Mesothelial cell of epicardium (in vitro differentiated cells): ENCODE measurements at regions not wholly inside any gene's neighbourhood (a gene's known extent, or its start where the extent isn't known, plus 50 kb on each side); places are given as distances from the start of the nearest gene placed in this dataset.

Experiments
- DNase-seq, 2 experiments: peaks; one replicate each; pipeline ENCODE4 v3.0.0; 2021; ENCODE audit warnings: low spot score in 2 of 2; ENCODE audit not compliant: unreplicated experiment in 2 of 2
- H3K27ac Mint-ChIP-seq: 2 replicates; pipeline ENCODE4 v1.8.0; 2021; ENCODE audit warnings: mixed read lengths
- H3K27me3 Mint-ChIP-seq: 2 replicates; pipeline ENCODE4 v1.8.0; 2021; ENCODE audit warnings: low read depth, mixed read lengths
- H3K36me3 Mint-ChIP-seq: 2 replicates; pipeline ENCODE4 v1.8.0; 2021; ENCODE audit warnings: mixed read lengths
- H3K4me1 Mint-ChIP-seq: 2 replicates; pipeline ENCODE4 v1.8.0; 2021; ENCODE audit warnings: mixed read lengths
- H3K4me3 Mint-ChIP-seq: 2 replicates; pipeline ENCODE4 v1.8.0; 2021; ENCODE audit warnings: mild to moderate bottlenecking, moderate library complexity, mixed read lengths
- H3K9me3 Mint-ChIP-seq: 2 replicates; pipeline ENCODE4 v1.8.0; 2021; ENCODE audit warnings: mixed read lengths
- CTCF ChIP-seq: fragments of 200-600 bp; sonication (generic); IDR thresholded peaks from one replicate; pipeline ENCODE4 v1.5.0; 2021; ENCODE audit warnings: antibody characterized with exemption; ENCODE audit not compliant: unreplicated experiment

GRCh38 chr7:137146552-137147337 lies 196.8 kb downstream of the PTN start:
- Mint-ChIP-seq H3K27me3 (no peaks in the 10 kb centered on the region), H3K36me3 (peaks cover 8% of the 10 kb centered on the region), H3K27ac (peak overlapping the region; percentile 90), H3K4me3 (peak overlapping the region; percentile 2), H3K9me3 (peaks cover 7% of the 10 kb centered on the region), H3K4me1 (peaks cover 79% of the 10 kb centered on the region)
- no peak for DNase-seq
- TF ChIP-seq CTCF = no peak

- Mint-ChIP-seq H3K27me3 (no peaks in the 10 kb centered on the region), H3K36me3 (peaks cover 11% of the 10 kb centered on the region), H3K4me3 (peak overlapping the region; percentile 30), H3K27ac (peak overlapping the region; percentile 90), H3K9me3 (peaks cover 12% of the 10 kb centered on the region), H3K4me1 (peaks cover 72% of the 10 kb centered on the region)
- DNase-seq = no peak
- TF ChIP-seq CTCF = no peak
Observed at GRCh38 chr7:137146012-137146455, 197.5 kb downstream of the PTN start.

GRCh38 chr7:137142376-137142775 lies 201.2 kb downstream of the PTN start:
- no peak for TF ChIP-seq CTCF

GRCh38 chr7:137135654-137136350 lies 207.7 kb downstream of the PTN start:
- no peak overlapping the region for H3K27ac Mint-ChIP-seq
- H3K4me1 Mint-ChIP-seq = no peaks in the 10 kb centered on the region
- H3K9me3 Mint-ChIP-seq = peaks cover 51% of the 10 kb centered on the region
- no peak for TF ChIP-seq CTCF
- peaks cover 26% of the 10 kb centered on the region for H3K36me3 Mint-ChIP-seq
- DNase-seq = no peak
- no peaks in the 10 kb centered on the region for H3K27me3 Mint-ChIP-seq
- no peak overlapping the region for H3K4me3 Mint-ChIP-seq

More at GRCh38 chr7:137142376-137142775, 201.2 kb downstream of the PTN start:
- Mint-ChIP-seq H3K27me3 (no peaks in the 10 kb centered on the region), H3K9me3 (peaks cover 24% of the 10 kb centered on the region), H3K4me1 (peaks cover 43% of the 10 kb centered on the region), H3K27ac (peak overlapping the region; percentile 34), H3K4me3 (no peak overlapping the region), H3K36me3 (peaks cover 22% of the 10 kb centered on the region)
- DNase-seq = no peak

GRCh38 chr7:137130751-137131158 lies 212.8 kb downstream of the PTN start:
- no peak for DNase-seq
- H3K9me3 Mint-ChIP-seq = peaks cover 36% of the 10 kb centered on the region
- H3K36me3 Mint-ChIP-seq = peaks cover 18% of the 10 kb centered on the region
- H3K27ac Mint-ChIP-seq = no peak overlapping the region
- no peak for TF ChIP-seq CTCF
- H3K27me3 Mint-ChIP-seq = no peaks in the 10 kb centered on the region
- H3K4me3 Mint-ChIP-seq = no peak overlapping the region
- H3K4me1 Mint-ChIP-seq = peaks cover 20% of the 10 kb centered on the region
